ENCODE measurements at regions not wholly inside any gene's neighbourhood (a gene's known extent, or its start where the extent isn't known, plus 50 kb on each side); places are given as distances from the start of the nearest gene placed in this dataset.
"Not testable (repeated sequence)": the region's sequence is repeated elsewhere in the genome, so short reads cannot be mapped to it uniquely, and the experiment has no call there.

GRCh38 chr12:54105809-54106208 is 52.2 kb downstream of the HOXC4 start:
- H3K27me3 Mint-ChIP-seq: peaks cover 37 to 43% of the 10 kb centered on the region in 2 donors
- DNase-seq (ENCODE audit: low spot score); H3K9me3 Mint-ChIP-seq; H3K27ac Mint-ChIP-seq; ATAC-seq; H3K36me3 Mint-ChIP-seq; H3K4me3 Mint-ChIP-seq; H3K4me1 Mint-ChIP-seq (ENCODE audit: low read depth in 2 of 2): not testable (repeated sequence)

GRCh38 chr12:54106252-54106651 is 52.6 kb downstream of the HOXC4 start:
- peaks cover 37 to 39% of the 10 kb centered on the region in 2 donors for H3K27me3 Mint-ChIP-seq
- not testable (repeated sequence) for H3K27ac Mint-ChIP-seq; DNase-seq (ENCODE audit: low spot score); H3K4me1 Mint-ChIP-seq (ENCODE audit: low read depth in 2 of 2); H3K4me3 Mint-ChIP-seq; ATAC-seq; H3K9me3 Mint-ChIP-seq; H3K36me3 Mint-ChIP-seq

- H3K4me1 Mint-ChIP-seq (ENCODE audit: low read depth in 2 of 2); H3K4me3 Mint-ChIP-seq; H3K27ac Mint-ChIP-seq; H3K9me3 Mint-ChIP-seq; DNase-seq (ENCODE audit: low spot score); H3K36me3 Mint-ChIP-seq; ATAC-seq: not testable (repeated sequence)
- H3K27me3 Mint-ChIP-seq: peaks cover 31 to 37% of the 10 kb centered on the region in 2 donors
These were observed 53.4 kb downstream of the HOXC4 start for GRCh38 chr12:54106803-54107579.

GRCh38 chr12:54112336-54112735 is 58.7 kb downstream of the HOXC4 start:
- not testable (repeated sequence) for H3K9me3 Mint-ChIP-seq; H3K27ac Mint-ChIP-seq; H3K4me1 Mint-ChIP-seq (ENCODE audit: low read depth in 2 of 2); DNase-seq (ENCODE audit: low spot score); H3K36me3 Mint-ChIP-seq; H3K4me3 Mint-ChIP-seq; ATAC-seq
- H3K27me3 Mint-ChIP-seq: peaks cover 29 to 32% of the 10 kb centered on the region in 2 donors

- ATAC-seq; H3K27ac Mint-ChIP-seq; H3K4me1 Mint-ChIP-seq (ENCODE audit: low read depth in 2 of 2); H3K4me3 Mint-ChIP-seq; H3K36me3 Mint-ChIP-seq; DNase-seq (ENCODE audit: low spot score); H3K9me3 Mint-ChIP-seq: not testable (repeated sequence)
- H3K27me3 Mint-ChIP-seq: peaks cover 25 to 31% of the 10 kb centered on the region in 2 donors
These were observed 62.4 kb downstream of the HOXC4 start for GRCh38 chr12:54116055-54116454.

GRCh38 chr12:54117392-54117791 is 63.8 kb downstream of the HOXC4 start:
- H3K4me1 Mint-ChIP-seq (ENCODE audit: low read depth in 2 of 2); DNase-seq (ENCODE audit: low spot score); ATAC-seq; H3K4me3 Mint-ChIP-seq; H3K9me3 Mint-ChIP-seq; H3K36me3 Mint-ChIP-seq; H3K27ac Mint-ChIP-seq: not testable (repeated sequence)
- H3K27me3 Mint-ChIP-seq: peaks cover 29 to 39% of the 10 kb centered on the region in 2 donors

- not testable (repeated sequence) for DNase-seq (ENCODE audit: low spot score); H3K4me3 Mint-ChIP-seq; H3K27ac Mint-ChIP-seq; H3K9me3 Mint-ChIP-seq; H3K4me1 Mint-ChIP-seq (ENCODE audit: low read depth in 2 of 2); H3K36me3 Mint-ChIP-seq; ATAC-seq
- peaks cover 41 to 49% of the 10 kb centered on the region in 2 donors for H3K27me3 Mint-ChIP-seq
These were observed 65.4 kb downstream of the HOXC4 start for GRCh38 chr12:54119082-54119481.

GRCh38 chr12:54123981-54124380 is 64.8 kb downstream of the SMUG1 start:
- H3K4me3 Mint-ChIP-seq; DNase-seq (ENCODE audit: low spot score); H3K36me3 Mint-ChIP-seq; H3K4me1 Mint-ChIP-seq (ENCODE audit: low read depth in 2 of 2); ATAC-seq; H3K9me3 Mint-ChIP-seq; H3K27ac Mint-ChIP-seq: not testable (repeated sequence)
- peaks cover 49 to 64% of the 10 kb centered on the region in 2 donors for H3K27me3 Mint-ChIP-seq

GRCh38 chr12:54125708-54126028 is 63.1 kb downstream of the SMUG1 start:
- not testable (repeated sequence) for H3K27ac Mint-ChIP-seq; ATAC-seq; H3K4me1 Mint-ChIP-seq (ENCODE audit: low read depth in 2 of 2); DNase-seq (ENCODE audit: low spot score); H3K36me3 Mint-ChIP-seq; H3K9me3 Mint-ChIP-seq
- Mint-ChIP-seq H3K4me3 (peak overlapping the region; percentile 68), H3K27me3 (peaks cover 45 to 66% of the 10 kb centered on the region in 2 donors)

GRCh38 chr12:54126029-54126695 is 62.6 kb downstream of the SMUG1 start:
- ATAC-seq: peak in 1 of 2 donors; percentile 56
- Mint-ChIP-seq H3K4me3 (peak overlapping the region; percentile 68), H3K9me3 (no peaks in the 10 kb centered on the region), H3K27ac (no peak overlapping the region), H3K4me1 (ENCODE audit: low read depth in 2 of 2) (peaks cover 6 to 10% of the 10 kb centered on the region in 2 donors), H3K36me3 (no peaks in the 10 kb centered on the region), H3K27me3 (peaks cover 48 to 63% of the 10 kb centered on the region in 2 donors)
- DNase-seq (ENCODE audit: low spot score): no peak

- Mint-ChIP-seq H3K27me3 (peaks cover 48 to 56% of the 10 kb centered on the region in 2 donors), H3K36me3 (no peaks in the 10 kb centered on the region), H3K4me3 (peak overlapping the region; percentile 6), H3K9me3 (no peaks in the 10 kb centered on the region), H3K4me1 (ENCODE audit: low read depth in 2 of 2) (peaks cover 6 to 10% of the 10 kb centered on the region in 2 donors), H3K27ac (no peak overlapping the region)
- peak in 1 of 2 donors; percentile 63 for ATAC-seq
- no peak for DNase-seq (ENCODE audit: low spot score)
These were observed 61.9 kb downstream of the SMUG1 start for GRCh38 chr12:54126696-54127537.

GRCh38 chr12:54127538-54128259 is 61.1 kb downstream of the SMUG1 start:
- Mint-ChIP-seq H3K9me3 (no peaks in the 10 kb centered on the region), H3K27me3 (peaks cover 46 to 48% of the 10 kb centered on the region in 2 donors), H3K36me3 (no peaks in the 10 kb centered on the region), H3K4me1 (ENCODE audit: low read depth in 2 of 2) (peaks cover 6 to 10% of the 10 kb centered on the region in 2 donors), H3K4me3 (no peak overlapping the region), H3K27ac (no peak overlapping the region)
- ATAC-seq (no peak), DNase-seq (ENCODE audit: low spot score) (no peak)

GRCh38 chr12:54128416-54128815 is 60.4 kb downstream of the SMUG1 start:
- peaks cover 6 to 10% of the 10 kb centered on the region in 2 donors for H3K4me1 Mint-ChIP-seq (ENCODE audit: low read depth in 2 of 2)
- no peak overlapping the region for H3K27ac Mint-ChIP-seq
- DNase-seq (ENCODE audit: low spot score): no peak
- H3K4me3 Mint-ChIP-seq: no peak overlapping the region
- no peak for ATAC-seq
- no peaks in the 10 kb centered on the region for H3K9me3 Mint-ChIP-seq
- peaks cover 40 to 43% of the 10 kb centered on the region in 2 donors for H3K27me3 Mint-ChIP-seq
- no peaks in the 10 kb centered on the region for H3K36me3 Mint-ChIP-seq

Measured in natural killer cell treated with Interleukin-12 subunit alpha and Interleukin-12 subunit beta and Interleukin-15 and Interleukin-18, amount 100 ng/mL, for 72 hours (primary cell).